Hepatocyte (in vitro differentiated cells): ENCODE measurements at regions not wholly inside any gene's neighbourhood (a gene's known extent, or its start where the extent isn't known, plus 50 kb on each side); places are given as distances from the start of the nearest gene placed in this dataset.

Experiments used
- EZH2 ChIP-seq: fragments of 200-600 bp; sonication (generic); IDR thresholded peaks from 2 replicates; pipeline ENCODE4 v1.6.1; 2016; ENCODE audit warnings: antibody characterized with exemption, mild to moderate bottlenecking, borderline replicate concordance
- EZH2phosphoT487 ChIP-seq: fragments of 200-600 bp; sonication (generic); IDR thresholded peaks from one replicate; pipeline ENCODE4 v1.6.1; 2018; ENCODE audit warnings: antibody characterized with exemption, mild to moderate bottlenecking, low read depth, moderate library complexity; ENCODE audit not compliant: unreplicated experiment, severe bottlenecking
- TF ChIP-seq, protein P1 (sequence below): fragments of 200-600 bp; sonication (generic); IDR thresholded peaks from 2 replicates; pipeline ENCODE4 v1.5.1; 2016; ENCODE audit warnings: antibody characterized with exemption, mild to moderate bottlenecking; ENCODE audit not compliant: poor library complexity

DNA sequence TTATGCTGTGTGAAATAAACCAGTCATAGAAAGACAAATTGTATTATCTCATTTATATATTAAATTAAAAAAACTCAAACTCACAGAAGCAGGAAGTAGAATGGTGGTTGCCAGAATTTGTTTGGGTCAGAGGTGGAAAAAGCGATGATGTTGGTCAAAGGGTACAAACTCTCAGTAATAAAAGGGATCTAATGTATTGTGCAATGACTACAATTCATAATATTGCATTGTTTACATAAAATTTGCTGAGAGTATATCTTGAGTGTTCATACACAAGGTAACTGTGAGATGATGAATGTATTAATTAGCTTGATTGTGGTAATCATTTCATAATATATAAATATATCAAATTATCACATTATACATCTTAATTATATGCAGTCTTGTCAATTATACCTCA, 56.7 kb downstream of the FOXG1 start:
- TF ChIP-seq EZH2 (no peak), EZH2phosphoT487 (no peak)
- TF ChIP-seq, protein P1, sequence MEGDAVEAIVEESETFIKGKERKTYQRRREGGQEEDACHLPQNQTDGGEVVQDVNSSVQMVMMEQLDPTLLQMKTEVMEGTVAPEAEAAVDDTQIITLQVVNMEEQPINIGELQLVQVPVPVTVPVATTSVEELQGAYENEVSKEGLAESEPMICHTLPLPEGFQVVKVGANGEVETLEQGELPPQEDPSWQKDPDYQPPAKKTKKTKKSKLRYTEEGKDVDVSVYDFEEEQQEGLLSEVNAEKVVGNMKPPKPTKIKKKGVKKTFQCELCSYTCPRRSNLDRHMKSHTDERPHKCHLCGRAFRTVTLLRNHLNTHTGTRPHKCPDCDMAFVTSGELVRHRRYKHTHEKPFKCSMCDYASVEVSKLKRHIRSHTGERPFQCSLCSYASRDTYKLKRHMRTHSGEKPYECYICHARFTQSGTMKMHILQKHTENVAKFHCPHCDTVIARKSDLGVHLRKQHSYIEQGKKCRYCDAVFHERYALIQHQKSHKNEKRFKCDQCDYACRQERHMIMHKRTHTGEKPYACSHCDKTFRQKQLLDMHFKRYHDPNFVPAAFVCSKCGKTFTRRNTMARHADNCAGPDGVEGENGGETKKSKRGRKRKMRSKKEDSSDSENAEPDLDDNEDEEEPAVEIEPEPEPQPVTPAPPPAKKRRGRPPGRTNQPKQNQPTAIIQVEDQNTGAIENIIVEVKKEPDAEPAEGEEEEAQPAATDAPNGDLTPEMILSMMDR: no peak
